GM12892 (cell line): ENCODE measurements at regions not wholly inside any gene's neighbourhood (a gene's known extent, or its start where the extent isn't known, plus 50 kb on each side); places are given as distances from the start of the nearest gene placed in this dataset.

Experiments used
- POLR2A ChIP-seq: IDR thresholded peaks from 2 replicates; pipeline ENCODE4 v1.6.1; 2011; ENCODE audit warnings: low read depth, low read length, control low read depth
- POLR2AphosphoS5 ChIP-seq: IDR thresholded peaks from 2 replicates; pipeline ENCODE4 v1.6.1; 2011; ENCODE audit warnings: low read depth, low read length, control low read depth
- TAF1 ChIP-seq: IDR thresholded peaks from 2 replicates; pipeline ENCODE4 v1.6.1; 2011; ENCODE audit warnings: low read depth, mild to moderate bottlenecking, control low read depth, low read length, borderline replicate concordance

GRCh38 chr22:49553076-49553475 is 274.6 kb downstream of the BRD1 start:
- TF ChIP-seq POLR2A (no peak), POLR2AphosphoS5 (no peak), TAF1 (no peak)
